Glomerular visceral epithelial cell (primary cell): ENCODE measurements at regions not wholly inside any gene's neighbourhood (a gene's known extent, or its start where the extent isn't known, plus 50 kb on each side); places are given as distances from the start of the nearest gene placed in this dataset.
"Not testable (repeated sequence)": the region's sequence is repeated elsewhere in the genome, so short reads cannot be mapped to it uniquely, and the experiment has no call there.

Source experiments
- DNase-seq: peaks from one replicate; pipeline ENCODE4 v3.0.0-alpha.2; 2016; ENCODE audit errors: extremely low spot score

- DNase-seq: no peak
These were observed 532.7 kb downstream of the GRXCR1 start for GRCh38 chr4:43425206-43425605.

DNA sequence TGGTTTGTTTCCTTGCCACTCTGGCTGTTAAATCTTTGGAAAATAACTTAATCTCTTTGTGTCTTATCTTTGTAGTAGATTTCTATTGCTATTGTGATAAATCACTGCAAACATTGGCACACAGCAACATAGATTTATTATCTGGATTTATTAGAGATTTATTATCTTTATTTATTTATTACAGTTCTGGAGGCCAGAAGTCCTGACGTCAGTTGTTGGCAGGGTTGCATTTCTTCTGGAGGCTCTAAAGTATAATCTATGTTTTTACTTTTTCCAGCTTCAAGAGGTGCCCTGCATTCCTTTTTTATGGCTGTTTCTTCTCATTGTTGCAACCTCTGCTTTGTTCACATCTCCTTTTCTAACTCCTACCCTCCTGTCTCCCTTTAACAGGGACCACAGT, 542.8 kb downstream of the GRXCR1 start:
- DNase-seq: no peak

GRCh38 chr4:43452948-43453347, 560.4 kb downstream of the GRXCR1 start:
- DNase-seq: no peak

DNA sequence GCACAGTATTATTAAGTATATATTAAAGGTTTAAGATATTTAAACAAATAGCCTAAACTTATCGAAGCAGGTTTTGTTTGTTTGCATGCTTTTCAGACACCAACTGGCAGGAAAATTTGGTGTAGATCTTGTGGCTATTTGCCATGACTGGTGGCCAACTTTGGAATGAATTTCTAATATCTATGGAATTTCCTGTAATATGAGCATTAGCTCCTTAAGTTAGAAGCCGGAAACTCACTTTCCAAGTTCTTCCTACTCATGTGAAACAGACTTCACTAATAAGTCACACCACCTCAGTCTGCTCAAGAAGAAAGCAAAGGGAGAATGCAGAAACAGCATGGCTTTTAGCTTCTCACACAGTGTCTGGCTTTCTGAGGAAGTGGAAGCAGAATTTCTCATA, 563.9 kb downstream of the GRXCR1 start:
- DNase-seq: peak; percentile 55

GRCh38 chr4:43457866-43458265, 565.4 kb downstream of the GRXCR1 start:
- peak; percentile 8 for DNase-seq

DNA sequence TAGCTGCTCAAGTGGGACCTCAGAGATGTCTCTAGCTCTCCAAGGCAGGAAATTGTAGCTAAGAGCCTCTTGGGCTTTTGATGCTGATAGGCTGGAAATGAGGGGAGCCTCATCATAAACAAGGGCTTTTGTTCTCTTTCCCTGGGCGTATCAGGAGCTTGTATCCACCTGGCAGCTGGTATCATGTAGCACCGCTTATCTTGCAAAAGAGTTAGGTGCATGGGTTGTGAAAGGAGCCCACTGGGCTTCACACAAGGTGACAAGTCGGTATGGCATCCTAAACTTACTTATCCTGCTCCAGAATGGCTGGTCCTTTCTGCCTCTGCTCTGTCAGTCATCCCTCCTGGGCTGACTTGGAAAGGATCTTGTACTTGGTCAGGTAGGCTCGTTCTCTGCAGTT, 565.8 kb downstream of the GRXCR1 start:
- no peak for DNase-seq

DNA sequence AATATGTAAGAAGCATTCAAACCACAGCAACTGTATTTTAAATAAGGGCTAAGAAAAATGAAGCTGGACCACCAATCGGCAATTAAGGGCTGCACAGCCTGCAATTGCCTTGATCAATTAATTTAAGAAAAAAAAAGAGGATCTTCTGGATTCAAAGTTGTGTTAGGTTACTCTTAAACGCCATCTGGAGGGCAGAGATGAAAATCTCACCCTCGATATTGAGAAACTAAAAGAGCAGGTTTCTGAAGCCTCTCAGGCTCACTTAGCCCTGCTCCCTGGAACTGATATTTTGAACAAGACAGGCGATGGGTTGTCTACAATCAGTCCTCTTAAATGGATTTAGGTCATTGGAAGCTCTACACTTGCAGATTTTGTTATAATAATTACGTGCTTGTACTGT, 579.4 kb downstream of the GRXCR1 start:
- DNase-seq: no peak

- DNase-seq: no peak
These were observed 589.0 kb downstream of the GRXCR1 start for GRCh38 chr4:43481526-43481925.

DNA sequence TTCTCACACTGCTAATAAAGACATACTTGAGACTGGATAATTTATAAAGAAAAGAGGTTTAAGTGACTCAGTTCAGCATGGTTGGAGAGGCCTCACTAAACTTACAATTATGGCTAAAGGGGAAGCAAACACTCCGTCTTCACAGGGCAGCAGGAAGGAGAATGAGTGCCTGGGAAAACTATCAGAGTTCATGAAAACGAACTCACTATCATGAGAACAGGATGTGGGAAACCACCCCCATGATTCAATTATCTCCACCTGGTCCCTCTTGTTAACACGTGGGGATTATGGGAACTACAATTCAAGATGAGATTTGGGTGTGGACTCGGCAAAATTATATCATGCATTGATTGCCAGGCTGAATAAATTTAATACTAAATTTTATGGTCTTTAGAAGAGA, 592.7 kb downstream of the GRXCR1 start:
- DNase-seq: no peak

DNA sequence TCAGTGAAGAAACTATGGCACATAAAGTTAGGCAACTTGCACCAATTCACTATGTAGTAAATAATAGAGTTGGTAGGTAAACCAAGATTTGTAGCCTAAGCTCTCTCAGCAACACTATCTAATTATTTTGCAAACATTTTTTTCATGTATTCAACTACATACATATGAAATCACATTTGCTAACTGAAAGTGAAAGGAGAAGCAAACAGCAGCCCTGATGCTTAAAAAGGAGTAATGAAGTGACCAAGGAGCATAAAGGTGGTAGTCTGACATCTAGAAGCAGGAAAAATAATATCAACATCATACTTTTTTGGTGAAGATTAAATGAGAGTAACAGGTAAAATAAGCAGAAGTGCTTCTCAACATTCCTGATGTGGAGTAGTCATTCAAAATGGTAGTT, 603.7 kb downstream of the GRXCR1 start:
- no peak for DNase-seq

DNA sequence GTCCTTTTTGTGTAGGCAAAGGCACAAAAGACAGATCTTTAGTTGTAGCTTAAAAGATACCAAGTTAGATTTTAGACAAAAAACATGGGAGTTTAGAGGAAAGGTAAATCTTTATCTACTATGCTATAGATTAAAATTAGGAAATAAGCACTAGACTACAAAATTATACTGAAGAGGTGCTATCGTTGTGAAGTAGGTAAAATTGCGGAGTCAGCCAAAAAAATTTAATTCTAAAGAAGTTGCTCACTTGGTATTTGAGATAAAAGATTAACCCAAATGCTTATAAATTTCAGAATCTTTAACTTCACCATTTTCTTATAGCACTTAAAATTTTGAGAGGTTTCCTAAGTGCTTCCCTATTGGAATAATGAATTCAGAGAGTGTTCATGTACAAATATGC, 604.1 kb downstream of the GRXCR1 start:
- no peak for DNase-seq

DNA sequence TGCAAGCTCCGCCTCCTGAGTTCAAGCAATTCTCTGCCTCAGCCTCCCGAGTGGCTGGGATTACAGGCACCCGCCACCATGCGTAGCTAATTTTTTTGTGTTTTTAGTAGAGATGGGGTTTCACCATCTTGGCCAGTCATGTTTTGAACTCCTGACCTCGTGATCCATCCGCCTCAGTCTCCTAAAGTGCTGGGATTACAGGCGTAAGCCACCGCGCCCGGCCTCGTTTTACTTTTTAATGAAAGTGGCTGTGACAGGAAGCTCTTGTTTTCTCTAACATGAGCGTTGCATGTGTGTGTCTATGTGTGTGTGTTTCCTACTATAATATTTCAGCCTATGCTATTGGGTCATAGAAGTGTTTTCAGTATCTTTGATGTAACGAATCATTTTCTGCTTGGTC, 613.3 kb downstream of the GRXCR1 start:
- DNase-seq: not testable (repeated sequence)

DNA sequence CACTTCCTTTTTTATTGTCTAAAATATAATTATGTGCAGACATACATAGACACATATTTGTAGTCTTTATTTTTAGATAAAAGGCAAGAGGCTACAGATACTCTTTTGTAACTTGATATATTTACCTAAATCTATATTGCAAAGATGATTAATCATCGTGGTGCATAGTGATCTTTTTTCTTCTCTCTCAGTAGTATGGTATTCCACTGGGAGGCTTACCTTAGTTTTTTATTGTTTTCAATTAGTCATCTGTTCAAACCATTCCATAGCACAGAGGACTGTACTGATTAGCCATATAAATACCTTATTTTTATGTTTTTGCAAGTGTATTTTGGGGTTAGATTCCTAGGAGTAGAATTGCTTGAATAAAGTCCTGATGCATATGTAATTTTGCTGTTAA, 619.7 kb downstream of the GRXCR1 start:
- no peak for DNase-seq

DNA sequence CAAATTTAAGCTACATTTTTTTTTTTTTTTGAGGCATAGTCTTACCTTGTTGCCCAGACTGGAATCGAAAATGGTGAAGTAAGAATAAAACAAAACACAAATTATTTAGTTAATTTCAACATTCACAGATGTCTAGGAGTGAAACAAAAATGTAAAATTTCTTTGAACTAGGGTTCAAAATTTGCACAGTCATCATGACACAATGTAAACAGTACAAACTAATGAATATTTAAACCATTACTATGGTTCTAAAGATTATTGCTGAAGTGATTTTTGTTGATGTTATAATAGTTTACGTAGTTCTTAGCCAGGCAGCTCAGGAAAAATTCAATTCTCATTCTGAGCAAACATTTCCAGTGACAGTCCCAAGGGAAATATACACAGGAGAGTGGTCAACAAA, 633.1 kb downstream of the GRXCR1 start:
- no peak for DNase-seq

- DNase-seq: no peak
These were observed 655.0 kb downstream of the GRXCR1 start for GRCh38 chr4:43547561-43547960.

GRCh38 chr4:43550981-43551627, 658.6 kb downstream of the GRXCR1 start:
- DNase-seq: no peak

GRCh38 chr4:43556262-43556661, 663.7 kb downstream of the GRXCR1 start:
- DNase-seq: no peak

DNA sequence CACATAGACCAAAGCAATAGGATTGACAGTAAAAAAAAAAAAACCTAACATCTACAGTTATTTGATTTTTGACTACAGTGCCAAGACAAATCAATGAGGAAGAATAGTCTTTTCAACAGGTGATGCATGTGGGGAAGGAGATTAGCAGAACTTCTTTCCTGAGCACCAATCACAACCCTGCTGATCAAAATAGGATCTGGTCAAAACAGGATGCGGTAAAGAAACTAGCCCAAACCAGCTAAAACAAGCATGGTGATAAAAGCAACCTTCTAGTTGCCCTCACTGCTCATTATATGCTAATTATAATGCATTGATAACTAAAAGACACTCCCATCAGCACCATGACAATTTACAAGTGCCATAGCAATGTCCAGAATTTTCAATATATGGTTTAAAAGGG, 667.5 kb downstream of the GRXCR1 start:
- DNase-seq: no peak

DNA sequence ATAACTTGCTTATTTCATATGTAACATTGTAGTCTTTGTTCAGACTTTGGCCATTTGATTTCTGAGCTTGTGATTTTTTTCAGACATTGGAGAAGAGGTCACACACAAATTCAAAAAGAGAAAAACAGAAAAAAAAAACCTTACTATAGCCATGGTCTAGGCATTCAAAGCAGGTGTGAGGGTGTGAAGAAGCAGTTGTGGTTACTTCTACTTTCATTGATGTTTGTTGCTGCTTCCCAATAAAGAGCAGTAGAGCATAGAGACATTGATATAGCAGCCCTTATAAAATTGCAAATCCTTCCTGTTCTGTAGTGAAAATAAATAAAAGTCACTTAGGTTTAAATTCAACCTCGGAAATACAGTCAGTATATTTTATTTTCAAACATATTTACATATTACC, 671.6 kb downstream of the GRXCR1 start:
- no peak for DNase-seq

DNA sequence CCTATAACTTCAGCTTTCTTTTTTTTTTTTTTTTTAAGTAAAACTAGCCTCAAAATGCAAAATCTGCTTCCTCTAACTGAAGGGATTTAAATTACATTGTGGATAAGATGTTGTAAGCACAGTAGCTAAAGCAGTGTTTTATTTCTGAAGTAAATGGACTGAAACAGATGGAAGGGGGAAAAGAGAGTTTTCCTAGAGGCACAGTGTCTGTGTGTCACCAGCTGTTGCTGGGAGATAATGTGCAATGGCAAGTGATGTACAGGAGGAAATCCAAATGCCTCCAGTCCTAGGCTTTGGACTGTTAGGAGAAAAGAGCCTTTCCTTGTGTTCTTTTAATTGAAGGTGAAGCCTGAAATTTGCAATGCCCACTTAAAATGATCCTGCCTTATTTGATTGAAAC, 672.1 kb downstream of the GRXCR1 start:
- no peak for DNase-seq

- DNase-seq: no peak
These were observed 675.1 kb downstream of the GRXCR1 start for GRCh38 chr4:43567644-43568043.

DNA sequence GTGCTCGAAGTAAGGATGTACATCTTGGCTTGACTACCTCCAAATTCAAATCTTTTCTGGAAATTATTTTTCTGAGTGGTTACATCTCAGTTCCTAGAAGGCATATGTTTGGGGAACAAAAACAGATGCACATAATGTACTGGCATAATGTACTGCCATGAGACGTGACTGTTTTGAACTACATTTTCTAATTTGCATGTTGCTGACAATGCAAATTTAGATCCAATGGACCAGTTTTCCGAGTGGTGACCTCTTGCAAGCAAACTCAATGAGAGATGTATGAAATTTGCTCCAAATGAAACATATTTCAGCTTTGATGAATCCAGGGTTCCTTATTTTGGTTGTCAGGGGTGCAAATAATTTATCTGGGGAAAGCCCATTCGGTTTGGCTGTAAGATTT, 694.3 kb downstream of the GRXCR1 start:
- no peak for DNase-seq

GRCh38 chr4:43587758-43588157, 695.2 kb downstream of the GRXCR1 start:
- DNase-seq: no peak

- no peak for DNase-seq
These were observed 714.9 kb downstream of the GRXCR1 start for GRCh38 chr4:43607400-43607799.
